ENCODE measurements at regions not wholly inside any gene's neighbourhood (a gene's known extent, or its start where the extent isn't known, plus 50 kb on each side); places are given as distances from the start of the nearest gene placed in this dataset.

DNA sequence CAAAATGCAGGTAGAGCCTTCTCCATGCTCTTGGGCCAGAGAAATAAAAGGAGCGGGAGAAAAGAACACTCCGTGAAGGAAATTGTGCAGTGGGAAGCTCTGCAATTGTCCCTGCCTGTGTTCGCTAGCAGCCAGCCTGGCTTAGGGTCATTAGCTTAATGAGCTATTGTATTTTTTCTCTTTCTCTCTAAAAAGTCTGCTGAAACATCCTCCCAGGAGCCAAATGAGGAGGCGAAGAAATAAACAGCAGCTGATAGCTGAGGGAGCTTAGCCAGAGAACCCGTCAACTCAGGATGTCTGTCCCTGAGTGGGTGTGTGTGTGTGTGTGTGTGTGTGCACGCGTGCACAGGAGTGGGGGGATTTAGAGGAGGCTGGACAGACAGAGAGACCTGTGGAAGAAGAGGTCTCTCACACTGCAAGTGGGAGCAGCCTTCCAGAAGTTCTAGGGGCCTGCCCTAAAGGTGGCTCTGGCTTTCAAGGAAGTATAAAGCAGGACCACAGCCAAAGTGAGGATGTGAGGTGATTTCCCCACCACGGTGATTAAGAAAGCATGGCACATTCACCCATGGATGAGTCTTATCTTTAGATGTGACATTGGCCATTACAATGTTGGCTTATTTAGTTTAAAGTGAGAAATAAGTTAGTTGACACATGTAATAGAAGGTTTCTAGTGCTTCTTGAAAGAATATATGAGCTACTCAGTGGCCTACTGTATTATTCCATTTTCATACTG is 690.4 kb downstream of the RNF144A start (continued):
- TF ChIP-seq, protein P1, sequence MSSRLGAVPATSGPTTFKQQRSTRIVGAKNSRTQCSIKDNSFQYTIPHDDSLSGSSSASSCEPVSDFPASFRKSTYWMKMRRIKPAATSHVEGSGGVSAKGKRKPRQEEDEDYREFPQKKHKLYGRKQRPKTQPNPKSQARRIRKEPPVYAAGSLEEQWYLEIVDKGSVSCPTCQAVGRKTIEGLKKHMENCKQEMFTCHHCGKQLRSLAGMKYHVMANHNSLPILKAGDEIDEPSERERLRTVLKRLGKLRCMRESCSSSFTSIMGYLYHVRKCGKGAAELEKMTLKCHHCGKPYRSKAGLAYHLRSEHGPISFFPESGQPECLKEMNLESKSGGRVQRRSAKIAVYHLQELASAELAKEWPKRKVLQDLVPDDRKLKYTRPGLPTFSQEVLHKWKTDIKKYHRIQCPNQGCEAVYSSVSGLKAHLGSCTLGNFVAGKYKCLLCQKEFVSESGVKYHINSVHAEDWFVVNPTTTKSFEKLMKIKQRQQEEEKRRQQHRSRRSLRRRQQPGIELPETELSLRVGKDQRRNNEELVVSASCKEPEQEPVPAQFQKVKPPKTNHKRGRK (tag; IDR thresholded peaks at IDR 0.05) = no peak

DNA sequence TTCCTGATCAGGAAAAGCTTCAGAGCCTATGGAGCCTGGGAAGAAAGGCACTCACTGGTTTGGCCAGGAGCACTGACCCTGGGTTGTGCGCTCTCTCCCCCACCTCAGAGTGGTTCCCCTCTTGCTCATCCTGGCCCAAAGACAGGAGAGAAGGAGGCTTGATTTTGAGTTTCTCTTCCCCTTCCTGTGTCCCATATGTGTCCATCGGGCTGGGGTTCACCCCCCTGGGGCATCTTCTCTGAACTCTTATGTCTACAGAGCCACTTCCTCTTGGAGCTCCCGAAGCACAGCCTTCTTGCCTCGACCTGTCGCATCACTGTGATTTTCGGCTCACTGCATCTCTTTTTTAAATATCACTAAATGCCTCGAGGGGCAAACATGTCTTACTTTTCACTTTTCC is 692.3 kb downstream of the RNF144A start:
- no TSS peak for BruUV-seq (replicated peaks)
- Histone ChIP-seq H3K9me1 (ENCODE audit: control insufficient read depth, insufficient read depth, low read length) (no peaks in the 10 kb centered on the region), H3K9ac (ENCODE audit: insufficient read depth in 1 of 2, low read depth in 2 of 2, low read length in 2 of 2) (no peak overlapping the region), H3K4me3 (no peak overlapping the region), H3K27ac (ENCODE audit: extremely low read depth, low read depth, low read length) (no peak overlapping the region), H3K79me2 (ENCODE audit: control insufficient read depth, insufficient read depth, low read length) (no peaks in the 10 kb centered on the region), H3K9me3 (replicated peaks; ENCODE audit: control insufficient read depth, insufficient read depth, low read depth, low read length) (no peaks in the 10 kb centered on the region), H3K27me3 (ENCODE audit: control insufficient read depth in 2 of 2, insufficient read depth in 2 of 2, low read length in 2 of 2) (no peaks in the 10 kb centered on the region), H3K36me3 (ENCODE audit: control insufficient read depth, insufficient read depth, low read length) (no peaks in the 10 kb centered on the region), H3K4me1 (replicated peaks in 1 of 2; ENCODE audit: control insufficient read depth in 2 of 2, insufficient read depth in 2 of 2, low read length in 2 of 2) (no peaks in the 10 kb centered on the region), H3K4me2 (ENCODE audit: insufficient read depth, low read length) (no peak overlapping the region), H4K20me1 (replicated peaks; ENCODE audit: control insufficient read depth, insufficient read depth, low read length) (no peaks in the 10 kb centered on the region), H2AFZ (ENCODE audit: low read depth, low read length) (no peak overlapping the region)
- CTCF ChIA-PET (ENCODE audit: low intra/inter-chr PET ratio) = no interaction called here
- intact Hi-C loops (cut with micrococcal nuclease) = no loop called here
- ATAC-seq = no peak
- no peak for FAIRE-seq
- WGBS (ENCODE audit: insufficient coverage, low coverage, missing lambda C conversion rate) = 0% methylated on average over 7 of the region's 7 CpGs
- in situ Hi-C loops (cut with MboI) = no loop called here
- POLR2A ChIA-PET = no interaction called here
- DNase-seq (ENCODE audit: extremely low read depth in 1 of 4, low spot score in 3 of 4) = no peak
- no peak for TF ChIP-seq NR2F6 (CRISPR knock-in tag; IDR thresholded peaks at IDR 0.05)

All from K562 (cell line).